ENCODE measurements at regions not wholly inside any gene's neighbourhood (a gene's known extent, or its start where the extent isn't known, plus 50 kb on each side); places are given as distances from the start of the nearest gene placed in this dataset.

DNA sequence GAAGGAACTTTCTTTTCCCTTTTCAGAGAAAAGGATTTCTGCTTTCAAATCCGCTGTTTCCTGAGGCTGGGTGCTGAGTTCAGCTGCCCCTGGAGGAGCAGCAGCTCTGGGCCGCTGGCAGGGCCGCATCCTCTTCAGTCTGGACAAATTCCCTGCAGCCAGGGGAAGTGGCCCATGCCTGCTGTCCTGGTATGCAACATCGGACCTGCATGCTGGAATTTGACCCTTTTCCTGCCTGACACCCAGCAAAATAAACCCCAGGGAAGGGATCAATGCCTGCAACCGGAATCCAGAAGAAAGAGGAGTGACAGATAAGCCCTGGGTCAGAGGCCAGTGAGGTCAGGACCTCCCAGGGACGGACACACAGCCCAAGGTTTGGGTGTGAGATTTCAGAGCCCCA, 54.1 kb upstream of the LINC01488 start:
- Histone ChIP-seq H3K4ac (ENCODE audit: low read depth, low read length) (no peak overlapping the region), H3K56ac (ENCODE audit: insufficient read length, low read depth, low read length) (no peak overlapping the region), H2BK20ac (ENCODE audit: low read depth, low read length, poor library complexity, severe bottlenecking) (no peak overlapping the region), H4K8ac (replicated peaks; ENCODE audit: insufficient read length, low read depth, low read length) (no peak overlapping the region), H3K9ac (ENCODE audit: extremely low read depth, insufficient read length, low read length) (no peak overlapping the region), H3K27ac (ENCODE audit: insufficient read length, low read depth, low read length) (no peak overlapping the region), H3K79me1 (ENCODE audit: insufficient read depth, low read depth, low read length, poor library complexity, severe bottlenecking) (no peaks in the 10 kb centered on the region), H3K4me1 (ENCODE audit: insufficient read depth, low read length) (no peaks in the 10 kb centered on the region), H2AFZ (ENCODE audit: low read length) (no peak overlapping the region), H3T11ph (ENCODE audit: low read length) (no peak overlapping the region), H3K79me2 (ENCODE audit: insufficient read depth, low read length) (no peaks in the 10 kb centered on the region), H3K27me3 (ENCODE audit: insufficient read depth, low read length) (no peaks in the 10 kb centered on the region), H4K91ac (ENCODE audit: insufficient read length, low read depth, low read length) (no peak overlapping the region), H2BK15ac (ENCODE audit: low read depth, low read length) (no peak overlapping the region), H2BK120ac (ENCODE audit: low read depth, low read length, poor library complexity, severe bottlenecking) (no peak overlapping the region), H4K5ac (ENCODE audit: insufficient read length, low read depth, low read length) (no peak overlapping the region), H3K23ac (ENCODE audit: insufficient read length, low read depth, low read length) (no peak overlapping the region), H2BK5ac (ENCODE audit: insufficient read length, low read length) (no peak overlapping the region), H2BK12ac (ENCODE audit: insufficient read length, low read depth, low read length) (no peak overlapping the region), H3K18ac (ENCODE audit: insufficient read length, low read depth, low read length) (no peak overlapping the region), H3K9me3 (ENCODE audit: control insufficient read depth, low read depth, low read length) (peaks cover 7% of the 10 kb centered on the region), H3K14ac (ENCODE audit: insufficient read depth, low read length) (no peak overlapping the region), H4K20me1 (ENCODE audit: control insufficient read depth, insufficient read depth, insufficient read length) (no peaks in the 10 kb centered on the region), H2AK5ac (ENCODE audit: insufficient read length, low read length) (no peak overlapping the region), H3K4me2 (ENCODE audit: insufficient read depth, insufficient read length, low read length) (no peak overlapping the region), H3K23me2 (ENCODE audit: insufficient read length, low read depth, low read length, poor library complexity, severe bottlenecking) (peaks cover 3% of the 10 kb centered on the region)
- Mint-ChIP-seq H3K36me3 (ENCODE audit: insufficient read depth in 1 of 3, low read depth in 3 of 3) (peaks cover 3 to 13% (median 10%) of the 10 kb centered on the region in 3 experiments; a peak in 6 of 7 replicates), H3K27me3 (ENCODE audit: low read depth) (peaks cover 2% of the 10 kb centered on the region; the same call in 1 of the 2 replicates), H3K4me1 (peaks cover 8 to 14% of the 10 kb centered on the region in 2 experiments), H3K27ac (peak overlapping the region in 1 of 3 experiments; percentile 71; a peak in 1 of 7 replicates), H3K4me3 (no peak overlapping the region), H3K9me3 (peaks cover 19 to 21% of the 10 kb centered on the region in 2 experiments)
- TF ChIP-seq, protein P1, sequence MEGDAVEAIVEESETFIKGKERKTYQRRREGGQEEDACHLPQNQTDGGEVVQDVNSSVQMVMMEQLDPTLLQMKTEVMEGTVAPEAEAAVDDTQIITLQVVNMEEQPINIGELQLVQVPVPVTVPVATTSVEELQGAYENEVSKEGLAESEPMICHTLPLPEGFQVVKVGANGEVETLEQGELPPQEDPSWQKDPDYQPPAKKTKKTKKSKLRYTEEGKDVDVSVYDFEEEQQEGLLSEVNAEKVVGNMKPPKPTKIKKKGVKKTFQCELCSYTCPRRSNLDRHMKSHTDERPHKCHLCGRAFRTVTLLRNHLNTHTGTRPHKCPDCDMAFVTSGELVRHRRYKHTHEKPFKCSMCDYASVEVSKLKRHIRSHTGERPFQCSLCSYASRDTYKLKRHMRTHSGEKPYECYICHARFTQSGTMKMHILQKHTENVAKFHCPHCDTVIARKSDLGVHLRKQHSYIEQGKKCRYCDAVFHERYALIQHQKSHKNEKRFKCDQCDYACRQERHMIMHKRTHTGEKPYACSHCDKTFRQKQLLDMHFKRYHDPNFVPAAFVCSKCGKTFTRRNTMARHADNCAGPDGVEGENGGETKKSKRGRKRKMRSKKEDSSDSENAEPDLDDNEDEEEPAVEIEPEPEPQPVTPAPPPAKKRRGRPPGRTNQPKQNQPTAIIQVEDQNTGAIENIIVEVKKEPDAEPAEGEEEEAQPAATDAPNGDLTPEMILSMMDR (conservative IDR thresholded peaks at IDR 0.05) = no peak
- DNase-seq = no peak
- no CpG with 5 or more reads among the region's 6 CpGs for WGBS (ENCODE audit: extremely low coverage, insufficient read length, low lambda C conversion rate)

Measured in H9 (cell line).